OCI-LY3 (cell line): ENCODE measurements at regions not wholly inside any gene's neighbourhood (a gene's known extent, or its start where the extent isn't known, plus 50 kb on each side); places are given as distances from the start of the nearest gene placed in this dataset.

Experiments used
- CTCF ChIP-seq: fragments of 200-600, 300-600 bp; sonication (generic); IDR thresholded peaks from 2 replicates; pipeline ENCODE4 v1.5.1; 2014; ENCODE audit warnings: antibody characterized with exemption, low read length, low read depth
- EZH2phosphoT487 ChIP-seq: fragments of 200-600 bp; shearing (Covaris generic); IDR thresholded peaks from 2 replicates; pipeline ENCODE4 v1.6.1; 2018; ENCODE audit warnings: antibody characterized with exemption, mixed run types, low read depth

GRCh38 chr10:78914060-78914378, 154.7 kb upstream of the ZMIZ1 start:
- no peak for TF ChIP-seq CTCF
- no peak for TF ChIP-seq EZH2phosphoT487
